ENCODE measurements at regions not wholly inside any gene's neighbourhood (a gene's known extent, or its start where the extent isn't known, plus 50 kb on each side); places are given as distances from the start of the nearest gene placed in this dataset.

GRCh38 chr7:41156268-41156667 is 546.6 kb downstream of the INHBA start:
- Histone ChIP-seq H3K9me3 (no peaks in the 10 kb centered on the region), H3K36me3 (no peaks in the 10 kb centered on the region), H3K27me3 (no peaks in the 10 kb centered on the region), H3K27ac (no peak overlapping the region), H3K4me3 (no peak overlapping the region), H3K4me1 (no peaks in the 10 kb centered on the region)
- intact Hi-C loops (cut with DNase I; ENCODE audit: low total_unique reads), result no loop called here
- TF ChIP-seq CTCF (IDR thresholded peaks at IDR 0.05) (no peak), POLR2A (IDR thresholded peaks at IDR 0.05) (no peak)
- DNase-seq, result no peak

DNA sequence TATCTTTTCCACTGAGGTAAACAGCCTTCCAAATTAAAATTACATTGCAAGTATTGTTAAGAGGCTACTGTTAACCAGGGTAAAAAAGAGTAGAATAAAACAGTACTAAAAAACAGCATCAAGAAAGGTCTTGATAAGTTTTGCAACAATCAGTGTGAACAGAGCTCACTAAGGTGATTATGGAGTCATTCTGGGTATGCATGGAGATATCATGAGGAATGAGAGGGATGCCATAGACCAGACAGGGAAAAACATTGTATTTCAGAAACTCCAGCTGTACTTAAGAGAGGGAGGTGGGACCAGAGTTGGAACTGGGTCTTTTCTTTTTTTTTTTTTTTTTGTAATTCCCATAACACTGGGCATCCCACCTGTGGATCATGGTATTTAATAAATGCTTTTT is 549.6 kb downstream of the INHBA start:
- no peak overlapping the region for H3K27ac ChIP-seq
- H3K9me3 ChIP-seq, result no peaks in the 10 kb centered on the region
- no peak overlapping the region for H3K4me3 ChIP-seq
- intact Hi-C loops (cut with DNase I; ENCODE audit: low total_unique reads), result no loop called here
- H3K36me3 ChIP-seq, result no peaks in the 10 kb centered on the region
- no peak for DNase-seq
- H3K4me1 ChIP-seq, result no peaks in the 10 kb centered on the region
- TF ChIP-seq CTCF (IDR thresholded peaks at IDR 0.05), result no peak
- TF ChIP-seq POLR2A (IDR thresholded peaks at IDR 0.05), result no peak
- H3K27me3 ChIP-seq, result no peaks in the 10 kb centered on the region

DNA sequence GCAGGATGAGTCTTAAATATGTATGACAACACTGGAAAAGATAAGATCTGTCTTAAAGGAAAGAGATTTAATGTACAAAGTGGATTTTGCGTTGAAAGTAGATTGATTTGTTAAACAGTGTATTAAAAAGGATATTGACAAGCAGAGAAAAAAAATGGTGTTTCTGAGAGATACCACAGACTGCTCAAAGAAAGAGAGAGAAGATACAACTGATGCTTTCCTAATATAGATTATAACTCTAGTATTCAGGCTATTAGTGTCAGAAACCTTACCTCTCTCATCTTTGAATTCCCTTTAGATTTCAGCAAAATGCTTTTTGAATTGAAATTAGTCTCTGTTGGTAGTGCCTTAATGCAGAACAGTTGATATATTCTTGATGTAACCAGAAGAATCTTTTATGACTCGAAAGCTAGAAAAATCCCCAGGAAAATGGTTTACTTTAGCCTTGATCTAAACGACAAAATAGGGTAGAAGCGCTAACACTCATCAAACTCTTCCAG is 550.7 kb downstream of the INHBA start:
- no peaks in the 10 kb centered on the region for H3K9me3 ChIP-seq
- no peak for DNase-seq
- no peak overlapping the region for H3K27ac ChIP-seq
- intact Hi-C loops (cut with DNase I; ENCODE audit: low total_unique reads), result no loop called here
- H3K36me3 ChIP-seq, result no peaks in the 10 kb centered on the region
- TF ChIP-seq POLR2A (IDR thresholded peaks at IDR 0.05) (no peak), CTCF (IDR thresholded peaks at IDR 0.05) (no peak)
- peaks cover 0 to 1% of the 10 kb centered on the region in 2 donors for H3K4me1 ChIP-seq
- no peak overlapping the region for H3K4me3 ChIP-seq
- H3K27me3 ChIP-seq, result no peaks in the 10 kb centered on the region

GRCh38 chr7:41149576-41149975 is 553.3 kb downstream of the INHBA start:
- TF ChIP-seq POLR2A (IDR thresholded peaks at IDR 0.05) (no peak), CTCF (IDR thresholded peaks at IDR 0.05) (no peak)
- Histone ChIP-seq H3K4me1 (peaks cover 0 to 6% of the 10 kb centered on the region in 2 donors), H3K27me3 (no peaks in the 10 kb centered on the region), H3K36me3 (no peaks in the 10 kb centered on the region), H3K27ac (peak overlapping the region in 1 of 2 donors; percentile 64), H3K4me3 (no peak overlapping the region), H3K9me3 (no peaks in the 10 kb centered on the region)
- DNase-seq, result no peak
- intact Hi-C loops (cut with DNase I; ENCODE audit: low total_unique reads), result no loop called here

- TF ChIP-seq CTCF (IDR thresholded peaks at IDR 0.05) (no peak), POLR2A (IDR thresholded peaks at IDR 0.05) (no peak)
- Histone ChIP-seq H3K9me3 (no peaks in the 10 kb centered on the region), H3K4me1 (peaks cover 0 to 6% of the 10 kb centered on the region in 2 donors), H3K27ac (peak overlapping the region; percentile 24 to 64), H3K36me3 (no peaks in the 10 kb centered on the region), H3K27me3 (no peaks in the 10 kb centered on the region), H3K4me3 (no peak overlapping the region)
- intact Hi-C loops (cut with DNase I; ENCODE audit: low total_unique reads), result no loop called here
- DNase-seq, result no peak
Observed at GRCh38 chr7:41148521-41148951, 554.4 kb downstream of the INHBA start.
